Trophoblast cell (in vitro differentiated cells and primary cell): ENCODE measurements at regions not wholly inside any gene's neighbourhood (a gene's known extent, or its start where the extent isn't known, plus 50 kb on each side); places are given as distances from the start of the nearest gene placed in this dataset.

Experiments used
- DNase-seq, 2 donors: peaks; one replicate each; pipeline ENCODE4 v3.0.0-alpha.2; 2016
- H2AFZ ChIP-seq: 2 replicates; pipeline ENCODE4 v1.6.1; 2013; ENCODE audit warnings: low read length, moderate library complexity, mild to moderate bottlenecking; ENCODE audit not compliant: insufficient read depth, poor library complexity
- H2AK5ac ChIP-seq: 2 replicates; pipeline ENCODE4 v1.6.1; 2013; ENCODE audit warnings: mild to moderate bottlenecking, low read length
- H2BK120ac ChIP-seq: 2 replicates; pipeline ENCODE4 v1.6.1; 2013; ENCODE audit warnings: low read length, mild to moderate bottlenecking, moderate library complexity; ENCODE audit not compliant: insufficient read depth, poor library complexity
- H2BK12ac ChIP-seq: 2 replicates; pipeline ENCODE4 v1.6.1; 2013; ENCODE audit warnings: mild to moderate bottlenecking, low read length, moderate library complexity
- H2BK5ac ChIP-seq: 2 replicates; pipeline ENCODE4 v1.6.1; 2013; ENCODE audit warnings: low read length, low read depth, moderate library complexity, mild to moderate bottlenecking; ENCODE audit not compliant: poor library complexity
- H3K14ac ChIP-seq: 2 replicates; pipeline ENCODE4 v1.6.1; 2013; ENCODE audit warnings: mild to moderate bottlenecking, low read length
- H3K18ac ChIP-seq: 2 replicates; pipeline ENCODE4 v1.6.1; 2013; ENCODE audit warnings: mild to moderate bottlenecking, low read length
- H3K23ac ChIP-seq: 2 replicates; pipeline ENCODE4 v1.6.1; 2013; ENCODE audit warnings: low read length
- H3K27ac ChIP-seq: 2 replicates; pipeline ENCODE4 v1.5.1; 2013; ENCODE audit warnings: low read depth, mild to moderate bottlenecking, inconsistent platforms, low read length, moderate library complexity
- H3K27me3 ChIP-seq: 2 replicates; pipeline ENCODE4 v1.6.1; 2013; ENCODE audit warnings: inconsistent platforms, mild to moderate bottlenecking, low read length, moderate library complexity; ENCODE audit not compliant: insufficient read depth
- H3K36me3 ChIP-seq, 2 experiments: 1 replicate in 1 of 2; 2 replicates in 1 of 2; pipeline ENCODE4 v1.6.1; 2013; ENCODE audit warnings: low read length in 2 of 2, mild to moderate bottlenecking in 2 of 2, moderate library complexity in 1 of 2; ENCODE audit not compliant: insufficient read depth in 2 of 2, control insufficient read depth in 1 of 2
- H3K4ac ChIP-seq: 2 replicates; pipeline ENCODE4 v1.6.1; 2013; ENCODE audit warnings: low read depth, mild to moderate bottlenecking, low read length, moderate library complexity
- H3K4me1 ChIP-seq, 2 experiments: 1 replicate in 1 of 2; 2 replicates in 1 of 2; pipeline ENCODE4 v1.6.1; 2013; ENCODE audit warnings: low read length in 2 of 2, mild to moderate bottlenecking in 2 of 2, moderate library complexity in 1 of 2; ENCODE audit not compliant: insufficient read depth in 2 of 2, control insufficient read depth in 1 of 2
- H3K4me2 ChIP-seq: 2 replicates; pipeline ENCODE4 v1.6.1; 2013; ENCODE audit warnings: inconsistent platforms, mild to moderate bottlenecking, low read length, moderate library complexity
- H3K4me3 ChIP-seq: 2 replicates; pipeline ENCODE4 v1.5.1; 2013; ENCODE audit warnings: mild to moderate bottlenecking, low read depth, low read length, inconsistent platforms
- H3K79me1 ChIP-seq: one replicate; pipeline ENCODE4 v1.6.1; 2013; ENCODE audit warnings: low read length
- H3K79me2 ChIP-seq: 2 replicates; pipeline ENCODE4 v1.6.1; 2013; ENCODE audit warnings: low read length, mild to moderate bottlenecking; ENCODE audit not compliant: control insufficient read depth, insufficient read depth, poor library complexity
- H3K9ac ChIP-seq: 2 replicates; pipeline ENCODE4 v1.6.1; 2013; ENCODE audit warnings: mild to moderate bottlenecking, low read length
- H3K9me3 ChIP-seq: 2 replicates; pipeline ENCODE4 v1.6.1; 2013; ENCODE audit warnings: low read depth, mild to moderate bottlenecking, control low read depth, inconsistent platforms, low read length; ENCODE audit not compliant: insufficient read depth
- H4K12ac ChIP-seq: 2 replicates; pipeline ENCODE4 v1.6.1; 2013; ENCODE audit warnings: low read depth, mild to moderate bottlenecking, low read length, moderate library complexity
- H4K8ac ChIP-seq: 2 replicates; pipeline ENCODE4 v1.6.1; 2013; ENCODE audit warnings: low read depth, mild to moderate bottlenecking, low read length, moderate library complexity
- H4K91ac ChIP-seq: one replicate; pipeline ENCODE4 v1.6.1; 2013; ENCODE audit warnings: low read depth, mild to moderate bottlenecking, low read length, moderate library complexity
- WGBS: extraction: QIAGEN DNeasy Blood & Tissue Kit; methylation state at CpG from one replicate; pipeline ENCODE4 v1.1.7; 2013; ENCODE audit warnings: missing lambda C conversion rate; ENCODE audit not compliant: insufficient read length, insufficient coverage; ENCODE audit errors: extremely low coverage; 5-methylcytosine and 5-hydroxymethylcytosine counted together

DNA sequence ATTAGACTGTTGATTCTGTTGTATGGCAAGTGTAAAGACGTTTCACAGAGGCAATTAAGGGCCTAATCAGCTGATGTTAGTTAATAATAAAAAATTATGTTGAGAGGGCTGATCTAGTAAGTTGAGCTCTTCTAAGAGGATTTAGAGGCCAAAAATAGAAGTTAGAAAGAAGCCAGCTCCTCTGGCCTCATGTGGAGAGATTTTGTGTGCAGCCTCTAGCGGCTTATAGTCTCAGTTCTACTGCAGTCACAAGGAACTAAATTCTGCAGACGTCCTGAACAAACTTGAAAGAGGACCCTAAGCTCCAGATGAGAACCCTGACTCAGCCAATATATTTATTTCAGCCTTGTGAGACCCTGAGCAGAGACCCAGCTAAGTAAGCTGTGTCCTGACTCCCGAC is 498.6 kb downstream of the BTBD3 start:
- Histone ChIP-seq H2AFZ (no peak overlapping the region), H3K14ac (no peak overlapping the region), H3K4me3 (no peak overlapping the region), H2BK12ac (peak overlapping the region; percentile 76), H2BK120ac (no peak overlapping the region), H4K91ac (no peak overlapping the region), H3K79me2 (no peaks in the 10 kb centered on the region), H2BK5ac (no peak overlapping the region), H3K23ac (no peak overlapping the region), H3K9me3 (no peaks in the 10 kb centered on the region), H3K4ac (no peak overlapping the region), H3K9ac (no peak overlapping the region), H3K79me1 (peaks cover 11% of the 10 kb centered on the region), H4K8ac (no peak overlapping the region), H4K12ac (no peak overlapping the region), H3K27ac (no peak overlapping the region), H2AK5ac (no peak overlapping the region), H3K36me3 (no peaks in the 10 kb centered on the region), H3K27me3 (no peaks in the 10 kb centered on the region), H3K4me1 (peaks cover 8 to 15% of the 10 kb centered on the region in 2 experiments), H3K18ac (no peak overlapping the region), H3K4me2 (no peak overlapping the region)
- no CpG with 5 or more reads among the region's 4 CpGs for WGBS
- DNase-seq, result no peak

DNA sequence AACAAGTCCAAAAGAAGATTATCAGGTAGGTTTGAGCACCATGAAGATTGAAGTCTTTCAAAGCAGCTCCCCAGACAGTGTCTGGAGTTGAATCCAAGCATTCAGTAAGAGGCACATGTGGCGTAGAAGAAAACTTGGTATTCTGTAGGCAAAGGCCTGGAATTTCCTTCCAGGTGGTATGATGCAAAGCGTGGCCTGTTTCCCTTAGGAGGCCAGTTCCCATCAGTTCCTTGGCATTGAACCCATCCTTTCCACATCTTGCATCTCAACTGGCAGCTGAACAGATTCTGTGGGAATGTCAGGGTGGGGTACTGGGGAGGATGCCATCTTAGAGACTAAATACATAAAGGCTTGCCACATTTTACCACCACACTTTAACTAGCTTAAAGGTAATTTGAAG is 516.0 kb downstream of the BTBD3 start:
- no peaks in the 10 kb centered on the region for H3K4me1 ChIP-seq
- no peak overlapping the region for H4K8ac ChIP-seq
- no peak overlapping the region for H2BK120ac ChIP-seq
- H3K27me3 ChIP-seq, result no peaks in the 10 kb centered on the region
- H3K27ac ChIP-seq, result no peak overlapping the region
- H3K4me3 ChIP-seq, result no peak overlapping the region
- no peak overlapping the region for H2BK12ac ChIP-seq
- no peak overlapping the region for H3K4ac ChIP-seq
- no peak overlapping the region for H4K91ac ChIP-seq
- no peak overlapping the region for H3K14ac ChIP-seq
- H3K23ac ChIP-seq, result no peak overlapping the region
- H3K79me2 ChIP-seq, result no peaks in the 10 kb centered on the region
- H3K4me2 ChIP-seq, result no peak overlapping the region
- H4K12ac ChIP-seq, result no peak overlapping the region
- no peak overlapping the region for H3K18ac ChIP-seq
- H3K9ac ChIP-seq, result no peak overlapping the region
- no peak overlapping the region for H2AFZ ChIP-seq
- H3K36me3 ChIP-seq, result no peaks in the 10 kb centered on the region
- DNase-seq, result no peak
- no peaks in the 10 kb centered on the region for H3K79me1 ChIP-seq
- no peaks in the 10 kb centered on the region for H3K9me3 ChIP-seq
- H2AK5ac ChIP-seq, result no peak overlapping the region
- no CpG with 5 or more reads among the region's 2 CpGs for WGBS
- H2BK5ac ChIP-seq, result no peak overlapping the region

DNA sequence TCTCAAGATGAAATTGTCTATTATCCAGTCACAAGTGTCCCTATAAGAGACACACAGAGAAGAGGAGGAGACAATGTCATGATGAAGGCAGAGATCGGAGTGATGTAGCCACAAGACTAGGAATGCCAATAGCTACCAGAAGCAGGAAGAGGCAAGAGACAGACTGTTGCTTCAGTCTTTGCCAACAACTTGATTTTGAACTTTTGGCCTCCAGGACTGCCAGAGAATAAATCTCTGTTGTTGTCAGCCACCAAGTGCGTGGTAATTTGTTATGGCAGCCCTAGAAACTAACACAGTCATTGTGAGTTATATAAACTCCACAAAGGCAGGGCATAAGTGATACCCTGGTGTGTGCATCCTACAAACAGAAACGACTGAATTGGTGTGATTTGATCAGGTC is 517.0 kb downstream of the BTBD3 start:
- no peaks in the 10 kb centered on the region for H3K79me1 ChIP-seq
- H4K8ac ChIP-seq, result no peak overlapping the region
- H3K4ac ChIP-seq, result no peak overlapping the region

DNA sequence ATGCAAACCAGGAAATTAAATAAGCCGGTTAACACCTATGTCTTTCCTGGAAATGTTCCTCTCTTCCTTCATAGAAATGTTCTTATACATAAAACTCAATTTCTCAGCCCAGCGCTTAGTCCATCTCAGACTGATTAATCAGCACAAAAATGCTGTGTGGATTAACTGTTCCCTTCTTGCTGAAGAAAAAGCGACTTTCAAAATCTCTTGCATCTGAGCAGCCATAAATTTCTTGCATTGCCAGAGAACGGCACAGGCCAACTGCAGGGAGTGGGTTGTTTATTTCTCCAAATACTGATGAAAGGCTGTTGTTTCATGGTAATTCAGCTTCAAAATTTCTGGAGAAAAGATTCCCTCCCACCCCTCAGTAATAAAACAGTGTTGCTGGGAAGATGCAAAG is 517.6 kb downstream of the BTBD3 start:
- no CpG with 5 or more reads among the region's 4 CpGs for WGBS
- Histone ChIP-seq H2AFZ (no peak overlapping the region), H3K9me3 (no peaks in the 10 kb centered on the region), H3K14ac (no peak overlapping the region), H4K12ac (no peak overlapping the region), H3K27ac (no peak overlapping the region), H4K91ac (no peak overlapping the region), H3K27me3 (no peaks in the 10 kb centered on the region), H4K8ac (no peak overlapping the region), H3K23ac (no peak overlapping the region), H3K4me1 (no peaks in the 10 kb centered on the region), H3K9ac (no peak overlapping the region), H2BK120ac (no peak overlapping the region), H3K4me2 (no peak overlapping the region), H3K79me1 (no peaks in the 10 kb centered on the region), H3K4ac (no peak overlapping the region), H3K18ac (no peak overlapping the region), H3K4me3 (no peak overlapping the region), H3K36me3 (no peaks in the 10 kb centered on the region), H3K79me2 (no peaks in the 10 kb centered on the region), H2AK5ac (no peak overlapping the region), H2BK12ac (no peak overlapping the region), H2BK5ac (no peak overlapping the region)
- no peak for DNase-seq

More for the DNA sequence above, 517.0 kb downstream of the BTBD3 start:
- no peaks in the 10 kb centered on the region for H3K27me3 ChIP-seq
- no peak overlapping the region for H3K9ac ChIP-seq
- H4K91ac ChIP-seq, result no peak overlapping the region
- H3K9me3 ChIP-seq, result no peaks in the 10 kb centered on the region
- no peaks in the 10 kb centered on the region for H3K36me3 ChIP-seq
- no peaks in the 10 kb centered on the region for H3K4me1 ChIP-seq
- WGBS, result no CpG with 5 or more reads among the region's 3 CpGs
- H3K14ac ChIP-seq, result no peak overlapping the region
- H3K4me3 ChIP-seq, result no peak overlapping the region
- H2AFZ ChIP-seq, result no peak overlapping the region
- no peak overlapping the region for H2BK12ac ChIP-seq
- no peak for DNase-seq
- no peak overlapping the region for H4K12ac ChIP-seq
- H2BK120ac ChIP-seq, result no peak overlapping the region
- H3K27ac ChIP-seq, result no peak overlapping the region
- no peak overlapping the region for H2BK5ac ChIP-seq
- no peak overlapping the region for H3K18ac ChIP-seq
- H2AK5ac ChIP-seq, result no peak overlapping the region
- H3K79me2 ChIP-seq, result no peaks in the 10 kb centered on the region
- H3K23ac ChIP-seq, result no peak overlapping the region
- no peak overlapping the region for H3K4me2 ChIP-seq
